Neuronal stem cell (in vitro differentiated cells): ENCODE measurements at regions not wholly inside any gene's neighbourhood (a gene's known extent, or its start where the extent isn't known, plus 50 kb on each side); places are given as distances from the start of the nearest gene placed in this dataset.

Experiments used
- DNase-seq: peaks from one replicate; pipeline ENCODE4 v3.0.0-alpha.2; 2013; ENCODE audit warnings: low spot score
- H2AFZ ChIP-seq: one replicate; pipeline ENCODE4 v1.6.1; 2013; ENCODE audit warnings: mild to moderate bottlenecking, low read length, inconsistent platforms
- H2AK5ac ChIP-seq: 2 replicates; pipeline ENCODE4 v1.6.1; 2013; ENCODE audit warnings: low read depth, mild to moderate bottlenecking, inconsistent platforms, low read length, moderate library complexity, mixed read lengths
- H2BK120ac ChIP-seq: 2 replicates; pipeline ENCODE4 v1.6.1; 2013; ENCODE audit warnings: low read depth, mild to moderate bottlenecking, inconsistent platforms, low read length, moderate library complexity, mixed read lengths
- H2BK12ac ChIP-seq: one replicate; pipeline ENCODE4 v1.6.1; 2013; ENCODE audit warnings: low read length, inconsistent platforms
- H2BK15ac ChIP-seq: 2 replicates; pipeline ENCODE4 v1.6.1; 2013; ENCODE audit warnings: mild to moderate bottlenecking, low read length, inconsistent platforms, mixed read lengths
- H2BK5ac ChIP-seq: one replicate; pipeline ENCODE4 v1.6.1; 2013; ENCODE audit warnings: inconsistent platforms, mild to moderate bottlenecking, low read length, moderate library complexity
- H3K14ac ChIP-seq: one replicate; pipeline ENCODE4 v1.6.1; 2013; ENCODE audit warnings: low read length, inconsistent platforms
- H3K18ac ChIP-seq: 2 replicates; pipeline ENCODE4 v1.6.1; 2013; ENCODE audit warnings: low read length, inconsistent platforms
- H3K23ac ChIP-seq: 2 replicates; pipeline ENCODE4 v1.6.1; 2013; ENCODE audit warnings: low read depth, mild to moderate bottlenecking, mixed read lengths, low read length, inconsistent platforms; ENCODE audit not compliant: poor library complexity
- H3K27ac ChIP-seq: replicated peaks from 3 replicates; pipeline ENCODE4 v1.5.1; 2013; ENCODE audit warnings: low read length, inconsistent platforms
- H3K27me3 ChIP-seq, 3 experiments: 2 replicates each; pipeline ENCODE4 v1.6.1; 2013; ENCODE audit warnings: low read length in 3 of 3, mild to moderate bottlenecking in 2 of 3, inconsistent platforms in 1 of 3, low read depth in 1 of 3, mixed read lengths in 1 of 3, moderate library complexity in 1 of 3; ENCODE audit not compliant: control insufficient read depth in 3 of 3, insufficient read depth in 3 of 3
- H3K36me3 ChIP-seq, 2 donors: replicated peaks in 1 of 2; 2 replicates each; pipeline ENCODE4 v1.6.1; 2013; ENCODE audit warnings: low read length in 2 of 2; ENCODE audit not compliant: control insufficient read depth in 2 of 2, insufficient read depth in 2 of 2
- H3K4ac ChIP-seq: 2 replicates; pipeline ENCODE4 v1.6.1; 2013; ENCODE audit warnings: inconsistent platforms, mild to moderate bottlenecking, low read length, moderate library complexity
- H3K4me1 ChIP-seq, 2 donors: 1 replicate in 1 of 2; 2 replicates in 1 of 2; pipeline ENCODE4 v1.6.1; 2013; ENCODE audit warnings: low read length in 2 of 2, low read depth in 1 of 2; ENCODE audit not compliant: control insufficient read depth in 2 of 2, insufficient read depth in 1 of 2
- H3K4me2 ChIP-seq: one replicate; pipeline ENCODE4 v1.6.1; 2013; ENCODE audit warnings: mild to moderate bottlenecking, low read length, inconsistent platforms; ENCODE audit not compliant: insufficient read depth, poor library complexity, severe bottlenecking
- H3K4me3 ChIP-seq, 2 donors: 2 replicates each; pipeline ENCODE4 v1.5.1; 2013; ENCODE audit warnings: low read length in 2 of 2, mild to moderate bottlenecking in 2 of 2, inconsistent platforms in 1 of 2, moderate library complexity in 1 of 2
- H3K79me1 ChIP-seq: one replicate; pipeline ENCODE4 v1.6.1; 2013; ENCODE audit warnings: low read depth, mild to moderate bottlenecking, inconsistent platforms, low read length, moderate library complexity
- H3K9ac ChIP-seq: one replicate; pipeline ENCODE4 v1.6.1; 2013; ENCODE audit warnings: mild to moderate bottlenecking, low read depth, low read length, inconsistent platforms; ENCODE audit not compliant: poor library complexity
- H3K9me3 ChIP-seq, 2 donors: replicated peaks in 1 of 2; 2 replicates each; pipeline versions ENCODE3 to v1.6.1; 2013; ENCODE audit warnings: low read length in 2 of 2, mild to moderate bottlenecking in 2 of 2, inconsistent platforms in 1 of 2, low read depth in 1 of 2, mixed read lengths in 1 of 2, moderate library complexity in 1 of 2; ENCODE audit not compliant: control insufficient read depth in 2 of 2, insufficient read depth in 1 of 2
- H4K8ac ChIP-seq: one replicate; pipeline ENCODE4 v1.6.1; 2013; ENCODE audit warnings: low read depth, mild to moderate bottlenecking, inconsistent platforms, low read length, moderate library complexity
- H4K91ac ChIP-seq: one replicate; pipeline ENCODE4 v1.6.1; 2013; ENCODE audit warnings: low read length, low read depth, mild to moderate bottlenecking, inconsistent platforms; ENCODE audit not compliant: poor library complexity
- WGBS, 2 donors: extraction: QIAGEN DNeasy Blood & Tissue Kit; methylation state at CpG; one replicate each; pipeline ENCODE4 v1.1.7; 2013; ENCODE audit warnings: missing lambda C conversion rate in 2 of 2, mixed read lengths in 1 of 2; ENCODE audit not compliant: insufficient read length in 2 of 2, insufficient replicate concordance in 1 of 2; ENCODE audit errors: extremely low coverage in 2 of 2; 5-methylcytosine and 5-hydroxymethylcytosine counted together

DNA sequence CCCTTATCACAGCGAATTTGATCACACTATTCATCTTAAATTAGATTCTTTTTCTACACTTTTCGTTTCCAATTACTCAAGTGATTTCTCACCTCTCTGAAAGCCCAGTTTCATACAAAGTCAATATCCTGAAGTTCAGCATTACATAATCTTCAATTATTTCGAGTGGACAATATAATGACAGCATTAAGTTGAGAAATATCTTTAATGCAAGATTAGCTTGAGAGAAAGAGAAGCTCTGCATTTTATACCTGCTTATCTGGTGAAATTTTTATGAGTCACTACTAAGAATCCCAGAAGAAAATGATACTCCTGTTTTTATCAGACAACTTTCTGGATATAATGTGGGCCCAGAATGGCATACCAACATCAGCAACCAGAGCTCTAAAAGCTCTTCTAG lies 509.6 kb downstream of the KCNJ2 start:
- WGBS, 2 donors = no CpG with 5 or more reads among the region's 3 CpGs
- Histone ChIP-seq H2BK15ac (no peak overlapping the region), H2BK5ac (no peak overlapping the region), H4K8ac (no peak overlapping the region), H3K18ac (no peak overlapping the region), H2AFZ (no peak overlapping the region), H2BK12ac (no peak overlapping the region), H3K4me1 (peaks cover 2 to 16% of the 10 kb centered on the region in 2 donors), H3K27ac (no peak overlapping the region), H3K36me3 (no peaks in the 10 kb centered on the region), H3K27me3 (no peaks in the 10 kb centered on the region), H3K4ac (no peak overlapping the region), H3K23ac (no peak overlapping the region), H3K4me3 (no peak overlapping the region), H3K9ac (no peak overlapping the region), H2AK5ac (no peak overlapping the region), H4K91ac (no peak overlapping the region), H3K79me1 (no peaks in the 10 kb centered on the region), H3K9me3 (no peaks in the 10 kb centered on the region), H3K4me2 (no peak overlapping the region), H2BK120ac (no peak overlapping the region), H3K14ac (no peak overlapping the region)
- DNase-seq = no peak

DNA sequence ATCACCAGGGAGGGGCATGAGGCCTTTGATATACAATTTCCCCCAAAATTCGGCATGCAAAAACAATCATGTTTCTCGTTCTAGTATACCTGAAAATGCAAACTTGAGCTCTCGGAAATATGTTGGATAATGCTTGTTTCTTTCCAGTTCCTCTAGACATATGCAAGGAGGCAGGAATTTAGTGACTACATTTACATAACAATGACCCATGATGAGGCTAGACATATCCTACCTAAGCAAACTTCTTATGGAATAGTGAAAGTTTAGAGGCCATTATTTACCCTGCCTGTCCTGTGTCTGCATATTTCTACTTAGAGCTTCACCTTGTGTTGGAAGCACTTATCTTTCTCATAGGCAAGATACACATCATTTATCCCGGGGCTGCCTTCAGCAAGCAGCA lies 514.6 kb downstream of the KCNJ2 start:
- DNase-seq = no peak
- Histone ChIP-seq H3K27ac (no peak overlapping the region), H2AFZ (no peak overlapping the region), H2BK15ac (no peak overlapping the region), H2BK120ac (no peak overlapping the region), H3K36me3 (no peaks in the 10 kb centered on the region), H3K4me3 (no peak overlapping the region), H3K18ac (no peak overlapping the region), H4K91ac (no peak overlapping the region), H4K8ac (no peak overlapping the region), H3K4me2 (no peak overlapping the region), H3K4me1 (peaks cover 0 to 10% of the 10 kb centered on the region in 2 donors), H3K27me3 (no peaks in the 10 kb centered on the region), H3K9ac (no peak overlapping the region), H3K14ac (no peak overlapping the region), H3K79me1 (no peaks in the 10 kb centered on the region), H3K23ac (no peak overlapping the region), H2BK5ac (no peak overlapping the region), H3K4ac (no peak overlapping the region), H3K9me3 (peaks cover 0 to 8% of the 10 kb centered on the region in 2 donors), H2BK12ac (no peak overlapping the region), H2AK5ac (no peak overlapping the region)
- WGBS, 2 donors = no CpG with 5 or more reads among the region's 4 CpGs

DNA sequence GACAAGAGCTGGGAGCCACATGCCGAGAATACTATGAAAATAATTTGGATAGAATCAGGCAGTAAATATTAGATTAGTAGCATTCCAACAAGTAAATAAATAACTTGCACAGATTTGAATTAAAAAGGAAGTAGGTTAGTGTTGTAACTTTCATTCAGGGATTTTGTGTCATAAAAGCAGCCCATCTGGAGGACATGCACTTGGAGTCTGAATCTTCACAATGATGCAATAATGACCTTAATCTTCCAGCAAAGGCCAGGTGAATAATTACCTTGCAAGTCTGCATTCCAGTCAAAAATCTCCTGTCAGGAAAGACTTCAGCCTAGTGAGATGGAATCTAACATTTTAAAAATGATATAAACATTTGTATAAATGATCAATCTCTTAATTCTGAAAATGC lies 518.1 kb downstream of the KCNJ2 start:
- no peak overlapping the region for H3K23ac ChIP-seq
- no CpG with 5 or more reads among the region's 1 CpG for WGBS, 2 donors
- H3K79me1 ChIP-seq = no peaks in the 10 kb centered on the region
- H3K4me2 ChIP-seq = no peak overlapping the region
- no peak overlapping the region for H2AFZ ChIP-seq
- no peaks in the 10 kb centered on the region for H3K36me3 ChIP-seq
- no peaks in the 10 kb centered on the region for H3K27me3 ChIP-seq
- H3K4me1 ChIP-seq = peaks cover 0 to 15% of the 10 kb centered on the region in 2 donors
- no peak overlapping the region for H4K8ac ChIP-seq
- H3K9ac ChIP-seq = no peak overlapping the region
- no peak for DNase-seq
- H4K91ac ChIP-seq = no peak overlapping the region
- H3K18ac ChIP-seq = no peak overlapping the region
- H3K27ac ChIP-seq = no peak overlapping the region
- peaks cover 0 to 8% of the 10 kb centered on the region in 2 donors for H3K9me3 ChIP-seq
- no peak overlapping the region for H2BK5ac ChIP-seq
- no peak overlapping the region for H3K4ac ChIP-seq
- no peak overlapping the region for H2BK120ac ChIP-seq
- H2BK12ac ChIP-seq = no peak overlapping the region
- no peak overlapping the region for H2AK5ac ChIP-seq
- no peak overlapping the region for H2BK15ac ChIP-seq
- no peak overlapping the region for H3K14ac ChIP-seq
- no peak overlapping the region for H3K4me3 ChIP-seq

DNA sequence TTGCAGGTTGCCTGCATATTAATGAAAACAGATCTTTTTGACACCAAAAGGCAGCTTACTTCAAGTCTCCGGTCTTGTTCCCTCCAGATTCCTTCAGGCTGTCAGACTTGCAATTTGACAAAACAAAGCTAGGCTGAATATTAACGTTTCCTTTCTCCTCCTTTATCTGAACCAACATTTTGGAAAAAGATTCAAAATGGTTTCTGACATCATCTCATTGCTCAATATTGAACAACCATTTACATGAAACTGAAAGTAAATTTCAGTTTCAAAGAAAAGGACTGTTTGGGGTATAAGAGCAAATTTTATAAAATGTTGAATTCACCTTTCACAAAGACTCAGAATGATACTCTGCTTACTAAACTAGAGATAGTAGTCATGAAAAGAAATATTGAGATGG lies 521.8 kb downstream of the KCNJ2 start:
- H3K4me3 ChIP-seq = no peak overlapping the region
- WGBS, 2 donors = no CpG with 5 or more reads among the region's 2 CpGs
- H2AFZ ChIP-seq = peak overlapping the region; percentile 83

More for the DNA sequence above, 521.8 kb downstream of the KCNJ2 start:
- Histone ChIP-seq H3K9ac (no peak overlapping the region), H3K14ac (no peak overlapping the region), H3K18ac (no peak overlapping the region), H2BK12ac (no peak overlapping the region), H3K36me3 (no peaks in the 10 kb centered on the region), H3K27ac (no peak overlapping the region), H2BK15ac (no peak overlapping the region), H3K4me2 (no peak overlapping the region), H2BK5ac (no peak overlapping the region), H2AK5ac (no peak overlapping the region), H4K8ac (no peak overlapping the region), H4K91ac (no peak overlapping the region), H3K4me1 (peaks cover 0 to 5% of the 10 kb centered on the region in 2 donors), H3K9me3 (peaks cover 0 to 4% of the 10 kb centered on the region in 2 donors), H2BK120ac (no peak overlapping the region), H3K27me3 (no peaks in the 10 kb centered on the region), H3K79me1 (no peaks in the 10 kb centered on the region), H3K4ac (no peak overlapping the region), H3K23ac (no peak overlapping the region)
- DNase-seq = no peak
